ENCODE measurements at regions not wholly inside any gene's neighbourhood (a gene's known extent, or its start where the extent isn't known, plus 50 kb on each side); places are given as distances from the start of the nearest gene placed in this dataset.
A peak's percentile ranks its signal among the peaks of the same experiment; 100 is the strongest.

DNA sequence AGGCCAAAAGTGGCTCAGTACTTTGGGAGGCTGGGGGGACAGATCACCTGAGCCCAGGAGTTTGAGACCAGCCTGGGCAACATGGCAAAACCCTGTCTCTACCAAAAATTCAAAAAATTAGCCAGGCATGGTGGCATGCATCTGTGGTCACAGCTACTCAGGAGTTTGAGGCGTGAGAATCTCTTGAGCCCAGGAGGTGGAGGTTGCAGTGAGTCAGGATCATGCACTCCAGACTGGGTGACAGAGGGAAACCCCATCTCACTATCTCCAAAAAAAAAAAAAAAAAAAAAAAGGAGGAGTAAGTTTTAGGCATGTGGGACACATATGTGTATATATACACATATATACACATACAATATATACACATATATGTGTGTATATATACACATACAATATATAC, 165.3 kb upstream of the DPYD start:
- DNase-seq (ENCODE audit: low read depth, low spot score) = peak; percentile 61
- H3K4me3 ChIP-seq (ENCODE audit: low read depth, low read length) = no peak overlapping the region
- CTCF ChIA-PET = no interaction called here
- TF ChIP-seq, protein P1, sequence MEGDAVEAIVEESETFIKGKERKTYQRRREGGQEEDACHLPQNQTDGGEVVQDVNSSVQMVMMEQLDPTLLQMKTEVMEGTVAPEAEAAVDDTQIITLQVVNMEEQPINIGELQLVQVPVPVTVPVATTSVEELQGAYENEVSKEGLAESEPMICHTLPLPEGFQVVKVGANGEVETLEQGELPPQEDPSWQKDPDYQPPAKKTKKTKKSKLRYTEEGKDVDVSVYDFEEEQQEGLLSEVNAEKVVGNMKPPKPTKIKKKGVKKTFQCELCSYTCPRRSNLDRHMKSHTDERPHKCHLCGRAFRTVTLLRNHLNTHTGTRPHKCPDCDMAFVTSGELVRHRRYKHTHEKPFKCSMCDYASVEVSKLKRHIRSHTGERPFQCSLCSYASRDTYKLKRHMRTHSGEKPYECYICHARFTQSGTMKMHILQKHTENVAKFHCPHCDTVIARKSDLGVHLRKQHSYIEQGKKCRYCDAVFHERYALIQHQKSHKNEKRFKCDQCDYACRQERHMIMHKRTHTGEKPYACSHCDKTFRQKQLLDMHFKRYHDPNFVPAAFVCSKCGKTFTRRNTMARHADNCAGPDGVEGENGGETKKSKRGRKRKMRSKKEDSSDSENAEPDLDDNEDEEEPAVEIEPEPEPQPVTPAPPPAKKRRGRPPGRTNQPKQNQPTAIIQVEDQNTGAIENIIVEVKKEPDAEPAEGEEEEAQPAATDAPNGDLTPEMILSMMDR (IDR thresholded peaks at IDR 0.05; ENCODE audit: insufficient read depth, low read length, missing control alignments) = no peak
- POLR2A ChIA-PET = interaction anchor here (0.5 to 1.2 kb wide), 6 partner anchors 8 to 382 kb away, joined by 3 read pairs; no protein-coding TSS in a partner anchor

DNA sequence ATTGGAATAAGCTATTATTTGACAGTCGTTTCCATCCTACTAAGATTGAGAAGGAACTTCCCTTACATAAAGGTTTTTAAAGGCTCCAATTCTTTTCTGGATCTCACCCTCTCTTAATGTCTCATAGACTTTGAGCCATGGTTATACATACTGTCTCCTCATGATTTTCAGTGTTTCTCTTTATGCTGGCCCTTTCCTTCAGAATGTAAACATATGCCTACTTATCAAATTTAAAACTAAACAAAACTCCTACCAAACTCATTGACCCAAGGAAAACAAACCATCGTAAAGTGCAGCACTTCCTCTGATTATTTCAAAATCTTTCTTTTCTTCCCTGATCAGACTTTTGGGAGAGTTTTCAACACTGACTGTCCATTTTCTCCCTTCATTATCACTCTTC, 163.4 kb upstream of the DPYD start:
- ChIA-PET CTCF (no interaction called here), POLR2A (no interaction called here)
- H3K4me3 ChIP-seq (ENCODE audit: low read depth, low read length) = no peak overlapping the region
- TF ChIP-seq, protein P1 (IDR thresholded peaks at IDR 0.05; ENCODE audit: insufficient read depth, low read length, missing control alignments) = no peak
- DNase-seq (ENCODE audit: low read depth, low spot score) = no peak

DNA sequence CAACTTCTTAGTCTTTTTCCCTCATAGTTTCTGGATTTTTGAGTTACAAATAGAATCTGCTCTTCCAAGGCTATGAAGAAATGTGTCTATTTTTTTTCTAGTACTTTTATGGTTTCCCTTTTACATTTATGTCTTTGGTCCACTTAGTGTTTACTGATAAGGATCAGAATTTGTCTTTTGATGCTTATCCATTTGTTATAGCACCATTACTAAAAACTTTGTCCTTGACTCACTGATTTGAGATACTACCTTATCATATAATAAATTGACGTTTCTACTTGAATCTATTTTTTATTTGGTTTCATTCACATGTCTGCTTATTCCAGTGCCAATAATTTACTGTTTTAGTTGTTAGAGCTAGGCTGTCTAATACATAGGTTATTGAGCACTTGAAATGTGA, 161.1 kb upstream of the DPYD start:
- no peak overlapping the region for H3K4me3 ChIP-seq (ENCODE audit: low read depth, low read length)
- TF ChIP-seq, protein P1 (IDR thresholded peaks at IDR 0.05; ENCODE audit: insufficient read depth, low read length, missing control alignments) = no peak
- ChIA-PET CTCF (interaction anchor here (1.1 to 1.4 kb wide), 2 partner anchors 10 to 386 kb away, joined by 3 to 4 read pairs; no protein-coding TSS in a partner anchor), POLR2A (no interaction called here)
- DNase-seq (ENCODE audit: low read depth, low spot score) = no peak

DNA sequence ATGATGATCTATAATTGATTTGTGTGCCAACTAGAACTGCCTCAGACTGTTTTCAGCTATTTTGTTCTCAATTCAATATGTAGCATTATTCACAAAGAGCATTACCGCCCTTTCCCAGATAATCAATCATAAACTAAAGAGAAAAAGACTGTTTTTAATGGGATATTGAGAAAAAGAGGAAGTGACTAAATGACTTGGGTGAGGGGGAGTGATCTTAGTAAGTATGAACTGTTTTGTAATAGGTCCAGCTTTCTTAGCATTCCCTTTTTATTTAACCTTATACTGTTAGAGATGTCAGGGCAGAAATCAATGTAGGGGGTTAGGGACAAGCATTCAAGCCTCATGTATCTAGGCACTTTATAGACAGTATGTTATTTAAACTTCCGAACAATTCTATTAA, 157.8 kb upstream of the DPYD start:
- ChIA-PET CTCF (interaction anchor here (1.2 kb wide), 1 partner anchor 24 kb away, joined by 3 read pairs; no protein-coding TSS in a partner anchor), POLR2A (interaction anchor here (1.3 kb wide), 1 partner anchor 8 kb away, joined by 3 read pairs; no protein-coding TSS in a partner anchor)
- TF ChIP-seq, protein P1 (IDR thresholded peaks at IDR 0.05; ENCODE audit: insufficient read depth, low read length, missing control alignments) = no peak
- H3K4me3 ChIP-seq (ENCODE audit: low read depth, low read length) = no peak overlapping the region
- DNase-seq (ENCODE audit: low read depth, low spot score) = no peak

DNA sequence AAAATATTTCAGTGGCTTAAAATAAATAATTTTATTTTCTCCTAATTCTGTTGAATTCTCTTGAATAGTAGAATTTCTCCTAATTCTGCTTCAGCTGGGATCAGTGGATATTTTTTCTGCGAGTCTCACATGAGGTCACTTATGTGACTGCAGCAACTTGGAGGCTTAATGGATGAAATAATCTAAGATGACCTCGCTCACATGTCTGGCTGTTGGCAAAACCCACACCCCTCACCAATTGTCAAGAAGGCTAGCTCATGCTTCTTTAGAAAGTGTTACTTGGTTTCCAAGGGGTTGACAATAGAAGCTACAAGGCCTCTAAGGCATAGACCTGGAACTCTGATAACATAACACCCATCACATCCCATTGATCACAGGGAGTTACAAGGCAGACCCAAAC, 156.9 kb upstream of the DPYD start:
- DNase-seq (ENCODE audit: low read depth, low spot score) = no peak
- no peak overlapping the region for H3K4me3 ChIP-seq (ENCODE audit: low read depth, low read length)
- TF ChIP-seq, protein P1 (IDR thresholded peaks at IDR 0.05; ENCODE audit: insufficient read depth, low read length, missing control alignments) = no peak
- ChIA-PET POLR2A (interaction anchor here (1.2 to 1.3 kb wide), 2 partner anchors 9 kb away, joined by 3 read pairs; no protein-coding TSS in a partner anchor), CTCF (no interaction called here)

DNA sequence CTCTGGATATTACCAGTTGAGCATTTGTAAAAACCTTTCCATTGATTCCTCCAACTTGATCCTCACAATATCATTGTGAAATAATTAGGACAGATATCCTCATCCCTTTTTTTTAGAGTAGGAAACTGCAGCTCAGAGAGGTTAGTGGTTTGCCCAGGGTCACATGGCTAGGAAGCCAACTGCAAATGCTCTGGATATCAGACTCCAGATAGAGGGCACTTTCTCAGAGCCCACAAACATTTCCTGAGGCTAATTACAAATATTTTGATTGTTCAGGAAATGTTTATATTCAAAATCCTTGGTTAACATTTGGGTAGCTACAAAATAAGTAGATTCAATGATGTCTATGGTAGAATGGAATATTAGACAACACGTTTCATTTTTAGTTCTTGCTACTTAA, 154.8 kb upstream of the DPYD start:
- CTCF ChIA-PET = interaction anchor here (1.2 kb wide), 1 partner anchor 22 kb away, joined by 3 read pairs; no protein-coding TSS in a partner anchor
- no peak overlapping the region for H3K4me3 ChIP-seq (ENCODE audit: low read depth, low read length)
- POLR2A ChIA-PET = no interaction called here
- TF ChIP-seq, protein P1 (IDR thresholded peaks at IDR 0.05; ENCODE audit: insufficient read depth, low read length, missing control alignments) = no peak
- no peak for DNase-seq (ENCODE audit: low read depth, low spot score)
